WTC11 (cell line): ENCODE measurements at regions not wholly inside any gene's neighbourhood (a gene's known extent, or its start where the extent isn't known, plus 50 kb on each side); places are given as distances from the start of the nearest gene placed in this dataset.

Source experiments
- ATF2 ChIP-seq: sonication (generic); formaldehyde crosslinking; IDR thresholded peaks from 2 replicates; pipeline ENCODE4 v1.8.1; 2022; ENCODE audit warnings: low read depth, missing genetic modification reagents, borderline replicate concordance
- ATF3 ChIP-seq: sonication (generic); formaldehyde crosslinking; conservative IDR thresholded peaks from 2 replicates; pipeline ENCODE4 v1.8.1; 2022; ENCODE audit warnings: mild to moderate bottlenecking, missing genetic modification reagents
- CTCF ChIP-seq: fragments of 200-600 bp; IDR thresholded peaks from 2 replicates; pipeline ENCODE4 v1.8.0; 2022; ENCODE audit warnings: antibody characterized with exemption
- JUN ChIP-seq: sonication (generic); formaldehyde crosslinking; IDR thresholded peaks from 2 replicates; pipeline ENCODE4 v1.8.0; 2023; ENCODE audit warnings: mild to moderate bottlenecking, missing genetic modification reagents
- MLX ChIP-seq: sonication (generic); formaldehyde crosslinking; IDR thresholded peaks from 2 replicates; pipeline ENCODE4 v1.8.1; 2023; ENCODE audit warnings: mild to moderate bottlenecking, missing genetic modification reagents, moderate library complexity
- MYBL2 ChIP-seq: sonication (generic); formaldehyde crosslinking; IDR thresholded peaks from 2 replicates; pipeline ENCODE4 v1.8.1; 2023; ENCODE audit warnings: mild to moderate bottlenecking, moderate library complexity, missing genetic modification reagents
- NFE2L1 ChIP-seq: sonication (generic); formaldehyde crosslinking; IDR thresholded peaks from 2 replicates; pipeline ENCODE4 v1.8.1; 2023; ENCODE audit warnings: missing genetic modification reagents
- NR3C1 ChIP-seq: sonication (generic); formaldehyde crosslinking; conservative IDR thresholded peaks from 2 replicates; pipeline ENCODE4 v1.8.1; 2023; ENCODE audit warnings: low read depth, mild to moderate bottlenecking, missing genetic modification reagents
- RELA ChIP-seq: sonication (generic); formaldehyde crosslinking; IDR thresholded peaks from 2 replicates; pipeline ENCODE4 v1.8.1; 2022; ENCODE audit warnings: missing genetic modification reagents, mild to moderate bottlenecking, borderline replicate concordance
- SOX15 ChIP-seq: fragments of 250-450 bp; sonication (Bioruptor Pico); IDR thresholded peaks from 2 replicates; pipeline ENCODE4 v1.9.0; 2021; ENCODE audit warnings: mild to moderate bottlenecking
- TP53 ChIP-seq: sonication (generic); formaldehyde crosslinking; IDR thresholded peaks from 2 replicates; pipeline ENCODE4 v1.8.1; 2023; ENCODE audit warnings: mild to moderate bottlenecking, missing genetic modification reagents

- TF ChIP-seq CTCF (no peak), NFE2L1 (CRISPR knock-in tag) (no peak), RELA (CRISPR knock-in tag) (no peak), SOX15 (no peak), ATF2 (CRISPR knock-in tag) (no peak), ATF3 (no peak), NR3C1 (CRISPR knock-in tag) (no peak), MYBL2 (CRISPR knock-in tag) (no peak), MLX (CRISPR knock-in tag) (no peak), TP53 (CRISPR knock-in tag) (no peak), JUN (CRISPR knock-in tag) (no peak)
Measured at GRCh38 chr5:21244982-21245381, 1257.0 kb upstream of the CDH18 start.
